ENCODE measurements at regions not wholly inside any gene's neighbourhood (a gene's known extent, or its start where the extent isn't known, plus 50 kb on each side); places are given as distances from the start of the nearest gene placed in this dataset.
"Not testable (repeated sequence)": the region's sequence is repeated elsewhere in the genome, so short reads cannot be mapped to it uniquely, and the experiment has no call there.

GRCh38 chr16:17743578-17743977, 272.8 kb upstream of the XYLT1 start:
- H3K27me3 Mint-ChIP-seq (ENCODE audit: unreplicated experiment), result peaks cover 2% of the 10 kb centered on the region
- H3K36me3 Mint-ChIP-seq (ENCODE audit: unreplicated experiment), result no peaks in the 10 kb centered on the region
- H3K27ac Mint-ChIP-seq (ENCODE audit: unreplicated experiment), result no peak overlapping the region
- DNase-seq, result no peak
- no peak for TF ChIP-seq CTCF (IDR thresholded peaks at IDR 0.05; ENCODE audit: partially characterized antibody, unreplicated experiment)
- H3K9me3 Mint-ChIP-seq (ENCODE audit: unreplicated experiment), result peaks cover 3% of the 10 kb centered on the region
- H3K4me1 Mint-ChIP-seq (ENCODE audit: low read depth, unreplicated experiment), result peaks cover 3% of the 10 kb centered on the region
- H3K4me3 Mint-ChIP-seq (ENCODE audit: unreplicated experiment), result no peak overlapping the region

GRCh38 chr16:17743158-17743557, 272.4 kb upstream of the XYLT1 start:
- Mint-ChIP-seq H3K36me3 (ENCODE audit: unreplicated experiment) (no peaks in the 10 kb centered on the region), H3K27me3 (ENCODE audit: unreplicated experiment) (peaks cover 2% of the 10 kb centered on the region), H3K27ac (ENCODE audit: unreplicated experiment) (no peak overlapping the region), H3K4me1 (ENCODE audit: low read depth, unreplicated experiment) (peaks cover 3% of the 10 kb centered on the region), H3K9me3 (ENCODE audit: unreplicated experiment) (peaks cover 3% of the 10 kb centered on the region), H3K4me3 (ENCODE audit: unreplicated experiment) (peak overlapping the region; percentile 10)
- no peak for DNase-seq
- TF ChIP-seq CTCF (IDR thresholded peaks at IDR 0.05; ENCODE audit: partially characterized antibody, unreplicated experiment), result no peak

- peaks cover 11% of the 10 kb centered on the region for H3K9me3 Mint-ChIP-seq (ENCODE audit: unreplicated experiment)
- not testable (repeated sequence) for H3K4me1 Mint-ChIP-seq (ENCODE audit: low read depth, unreplicated experiment); H3K36me3 Mint-ChIP-seq (ENCODE audit: unreplicated experiment); H3K27me3 Mint-ChIP-seq (ENCODE audit: unreplicated experiment); DNase-seq; H3K4me3 Mint-ChIP-seq (ENCODE audit: unreplicated experiment); H3K27ac Mint-ChIP-seq (ENCODE audit: unreplicated experiment)
Observed at GRCh38 chr16:17735099-17735498, 264.3 kb upstream of the XYLT1 start.

- peaks cover 7% of the 10 kb centered on the region for H3K36me3 Mint-ChIP-seq (ENCODE audit: unreplicated experiment)
- H3K27ac Mint-ChIP-seq (ENCODE audit: unreplicated experiment), result no peak overlapping the region
- DNase-seq, result no peak
- no peak overlapping the region for H3K4me3 Mint-ChIP-seq (ENCODE audit: unreplicated experiment)
- TF ChIP-seq CTCF (IDR thresholded peaks at IDR 0.05; ENCODE audit: partially characterized antibody, unreplicated experiment), result no peak
- peaks cover 7% of the 10 kb centered on the region for H3K9me3 Mint-ChIP-seq (ENCODE audit: unreplicated experiment)
- no peaks in the 10 kb centered on the region for H3K4me1 Mint-ChIP-seq (ENCODE audit: low read depth, unreplicated experiment)
- H3K27me3 Mint-ChIP-seq (ENCODE audit: unreplicated experiment), result peaks cover 2% of the 10 kb centered on the region
Observed at GRCh38 chr16:17729820-17730219, 259.1 kb upstream of the XYLT1 start.

GRCh38 chr16:17728196-17728595, 257.4 kb upstream of the XYLT1 start:
- Mint-ChIP-seq H3K36me3 (ENCODE audit: unreplicated experiment) (peaks cover 7% of the 10 kb centered on the region), H3K4me3 (ENCODE audit: unreplicated experiment) (no peak overlapping the region), H3K9me3 (ENCODE audit: unreplicated experiment) (peaks cover 7% of the 10 kb centered on the region), H3K4me1 (ENCODE audit: low read depth, unreplicated experiment) (no peaks in the 10 kb centered on the region), H3K27ac (ENCODE audit: unreplicated experiment) (no peak overlapping the region), H3K27me3 (ENCODE audit: unreplicated experiment) (peaks cover 2% of the 10 kb centered on the region)
- no peak for TF ChIP-seq CTCF (IDR thresholded peaks at IDR 0.05; ENCODE audit: partially characterized antibody, unreplicated experiment)
- DNase-seq, result no peak

All from glutamatergic neuron (in vitro differentiated cells).